ENCODE measurements at regions not wholly inside any gene's neighbourhood (a gene's known extent, or its start where the extent isn't known, plus 50 kb on each side); places are given as distances from the start of the nearest gene placed in this dataset.

GRCh38 chr2:12543978-12544558, 172.7 kb upstream of the TRIB2 start:
- TF ChIP-seq CTCF (IDR thresholded peaks at IDR 0.05): no peak
- no peak for TF ChIP-seq POLR2A (IDR thresholded peaks at IDR 0.05)
